Smooth muscle cell (in vitro differentiated cells): ENCODE measurements at regions not wholly inside any gene's neighbourhood (a gene's known extent, or its start where the extent isn't known, plus 50 kb on each side); places are given as distances from the start of the nearest gene placed in this dataset.

Source experiments
- DNase-seq: peaks from one replicate; lab custom pipeline; 2025; ENCODE audit not compliant: unreplicated experiment; lab: John Stamatoyannopoulos, UW
- H2AFZ ChIP-seq: fragments of 200-600 bp; sonication (generic); 2 replicates; pipeline ENCODE4 v1.6.0; 2016; ENCODE audit warnings: antibody characterized with exemption, low read depth, mild to moderate bottlenecking
- H3F3A ChIP-seq: fragments of 200-600 bp; sonication (generic); 2 replicates; pipeline ENCODE4 v1.6.0; 2017; ENCODE audit warnings: antibody characterized with exemption, low read depth
- H3K27ac ChIP-seq: fragments of 200-600 bp; sonication (generic); 2 replicates; pipeline ENCODE4 v1.5.1; 2016; ENCODE audit warnings: low read depth, mild to moderate bottlenecking
- H3K27me3 ChIP-seq: fragments of 200-600 bp; sonication (generic); 2 replicates; pipeline ENCODE4 v1.6.1; 2016; ENCODE audit warnings: low read depth, mild to moderate bottlenecking
- H3K36me3 ChIP-seq: fragments of 200-600 bp; sonication (generic); 2 replicates; pipeline ENCODE4 v1.5.1; 2016; ENCODE audit warnings: low read depth
- H3K4me1 ChIP-seq: fragments of 200-600 bp; sonication (generic); 2 replicates; pipeline ENCODE4 v1.5.1; 2016; ENCODE audit warnings: low read depth
- H3K4me2 ChIP-seq: fragments of 200-600 bp; sonication (generic); 2 replicates; pipeline ENCODE4 v1.6.0; 2016; ENCODE audit warnings: mild to moderate bottlenecking
- H3K4me3 ChIP-seq: fragments of 200-600 bp; sonication (generic); 2 replicates; pipeline ENCODE4 v1.5.1; 2016; ENCODE audit warnings: mild to moderate bottlenecking
- H3K79me2 ChIP-seq: fragments of 200-600 bp; sonication (generic); 2 replicates; pipeline ENCODE4 v1.6.0; 2016; ENCODE audit warnings: low read depth, mild to moderate bottlenecking
- H3K9ac ChIP-seq: fragments of 200-600 bp; sonication (generic); 2 replicates; pipeline ENCODE4 v1.6.0; 2016; ENCODE audit warnings: low read depth
- H3K9me3 ChIP-seq: fragments of 200-600 bp; sonication (generic); replicated peaks from 2 replicates; pipeline ENCODE4 v1.5.1; 2016; ENCODE audit warnings: low read depth
- H4K20me1 ChIP-seq: fragments of 200-600 bp; sonication (generic); 2 replicates; pipeline ENCODE4 v1.6.0; 2016; ENCODE audit warnings: low read depth
- CTCF ChIP-seq: fragments of 200-600 bp; sonication (generic); IDR thresholded peaks from 2 replicates; pipeline ENCODE4 v1.5.1; 2017; ENCODE audit warnings: borderline replicate concordance, mild to moderate bottlenecking, antibody characterized with exemption; ENCODE audit not compliant: insufficient read depth, poor library complexity, severe bottlenecking
- WGBS: methylation state at CpG from one replicate; pipeline ENCODE4 v1.1.7; 2016; ENCODE audit warnings: low lambda C conversion rate; 5-methylcytosine and 5-hydroxymethylcytosine counted together

GRCh38 chrX:23612846-23613245 lies 54.4 kb upstream of the PRDX4 start:
- Histone ChIP-seq H3K9ac (no peak overlapping the region), H3K9me3 (no peaks in the 10 kb centered on the region), H3K4me2 (no peak overlapping the region), H3K4me1 (no peaks in the 10 kb centered on the region), H3K27me3 (no peaks in the 10 kb centered on the region), H3K27ac (no peak overlapping the region), H4K20me1 (no peaks in the 10 kb centered on the region), H3F3A (no peaks in the 10 kb centered on the region), H2AFZ (no peak overlapping the region), H3K4me3 (no peak overlapping the region), H3K79me2 (no peaks in the 10 kb centered on the region), H3K36me3 (no peaks in the 10 kb centered on the region)
- WGBS = 95% methylated on average over 1 of the region's 1 CpG
- TF ChIP-seq CTCF = no peak
- no peak for DNase-seq

- 48% methylated on average over 5 of the region's 5 CpGs for WGBS
- Histone ChIP-seq H3K36me3 (no peaks in the 10 kb centered on the region), H2AFZ (no peak overlapping the region), H3K27me3 (no peaks in the 10 kb centered on the region), H3K4me1 (no peaks in the 10 kb centered on the region), H3K9me3 (no peaks in the 10 kb centered on the region), H3K79me2 (no peaks in the 10 kb centered on the region), H3K4me3 (no peak overlapping the region), H3K4me2 (no peak overlapping the region), H3F3A (no peaks in the 10 kb centered on the region), H3K27ac (no peak overlapping the region), H3K9ac (no peak overlapping the region), H4K20me1 (no peaks in the 10 kb centered on the region)
- no peak for DNase-seq
- peak; percentile 69 for TF ChIP-seq CTCF
These were observed 50.9 kb upstream of the PRDX4 start for GRCh38 chrX:23616361-23616760.
